GM21528 (cell line): ENCODE measurements at regions not wholly inside any gene's neighbourhood (a gene's known extent, or its start where the extent isn't known, plus 50 kb on each side); places are given as distances from the start of the nearest gene placed in this dataset.
A peak's percentile ranks its signal among the peaks of the same experiment; 100 is the strongest.

ENCODE experiments used
- ATAC-seq: cut with Tn5 transposase; IDR thresholded peaks from one replicate; pipeline ENCODE4 v1.9.1; 2021; ENCODE audit warnings: mild to moderate bottlenecking, moderate library complexity; ENCODE audit not compliant: unreplicated experiment, low FRiP score

GRCh38 chr5:93123127-93123526, 457.9 kb downstream of the NR2F1-AS1 start:
- no peak for ATAC-seq

GRCh38 chr5:93122446-93122845, 458.6 kb downstream of the NR2F1-AS1 start:
- no peak for ATAC-seq

- no peak for ATAC-seq
Measured at GRCh38 chr5:93120771-93121170, 460.2 kb downstream of the NR2F1-AS1 start.

- no peak for ATAC-seq
Measured at GRCh38 chr5:93120051-93120450, 461.0 kb downstream of the NR2F1-AS1 start.

- ATAC-seq: no peak
Measured at GRCh38 chr5:93117751-93118531, 463.1 kb downstream of the NR2F1-AS1 start.

GRCh38 chr5:93107805-93108520, 473.1 kb downstream of the NR2F1-AS1 start:
- ATAC-seq: no peak

- no peak for ATAC-seq
Measured at GRCh38 chr5:93107141-93107540, 473.9 kb downstream of the NR2F1-AS1 start.

- no peak for ATAC-seq
Measured at GRCh38 chr5:93101661-93102060, 479.4 kb downstream of the NR2F1-AS1 start.

- ATAC-seq: no peak
Measured at GRCh38 chr5:93100976-93101375, 480.0 kb downstream of the NR2F1-AS1 start.

- no peak for ATAC-seq
Measured at GRCh38 chr5:93100428-93100827, 480.6 kb downstream of the NR2F1-AS1 start.

- no peak for ATAC-seq
Measured at GRCh38 chr5:93099902-93100347, 481.1 kb downstream of the NR2F1-AS1 start.

- no peak for ATAC-seq
Measured at GRCh38 chr5:93096561-93096960, 484.5 kb downstream of the NR2F1-AS1 start.

GRCh38 chr5:93092349-93093105, 488.5 kb downstream of the NR2F1-AS1 start:
- no peak for ATAC-seq

GRCh38 chr5:93090698-93091097, 490.3 kb downstream of the NR2F1-AS1 start:
- no peak for ATAC-seq

GRCh38 chr5:93088592-93089389, 492.2 kb downstream of the NR2F1-AS1 start:
- no peak for ATAC-seq

GRCh38 chr5:93087326-93087725, 493.7 kb downstream of the NR2F1-AS1 start:
- no peak for ATAC-seq

GRCh38 chr5:93082981-93083380, 498.0 kb downstream of the NR2F1-AS1 start:
- ATAC-seq: no peak

- no peak for ATAC-seq
Measured at GRCh38 chr5:93079046-93079445, 502.0 kb downstream of the NR2F1-AS1 start.

GRCh38 chr5:93078082-93079038, 502.7 kb downstream of the NR2F1-AS1 start:
- ATAC-seq: peak; percentile 81
